ENCODE measurements at regions not wholly inside any gene's neighbourhood (a gene's known extent, or its start where the extent isn't known, plus 50 kb on each side); places are given as distances from the start of the nearest gene placed in this dataset.

DNA sequence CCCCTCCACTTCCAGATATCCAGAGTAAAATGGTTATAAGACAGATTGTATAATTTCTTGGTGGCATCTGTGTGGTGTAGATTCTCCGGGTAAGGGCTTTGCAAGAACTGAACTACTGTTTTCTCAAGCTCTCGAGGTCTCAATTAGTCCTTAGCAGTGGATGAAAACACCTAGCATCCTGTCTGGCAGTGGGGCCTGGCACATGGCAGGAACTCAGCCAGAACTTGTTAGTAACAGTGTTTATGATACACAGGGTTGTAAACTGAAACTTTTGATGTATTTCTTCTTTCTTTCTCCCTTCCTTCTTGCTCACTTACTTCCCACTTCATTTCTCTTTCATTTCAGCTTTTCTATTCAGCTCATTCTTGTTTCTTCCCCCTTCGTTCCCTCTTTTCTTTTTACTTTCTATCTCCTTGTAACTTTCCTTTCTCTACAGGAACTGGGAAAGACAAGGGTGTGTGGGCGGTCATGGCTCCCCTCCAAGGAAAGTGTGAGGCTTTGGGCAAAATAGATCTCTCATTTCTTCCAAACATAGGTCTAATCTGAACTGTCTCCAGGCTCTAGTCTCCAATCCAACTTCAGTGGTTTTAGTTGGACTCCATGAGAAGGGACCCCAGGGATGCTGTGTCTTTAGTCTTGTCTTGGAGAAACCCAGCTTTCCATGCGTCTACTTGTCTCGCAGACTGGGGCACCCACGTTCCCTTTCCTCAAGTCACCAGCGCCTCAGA, 159.7 kb downstream of the PAH start (continued):
- TF ChIP-seq, protein P1, sequence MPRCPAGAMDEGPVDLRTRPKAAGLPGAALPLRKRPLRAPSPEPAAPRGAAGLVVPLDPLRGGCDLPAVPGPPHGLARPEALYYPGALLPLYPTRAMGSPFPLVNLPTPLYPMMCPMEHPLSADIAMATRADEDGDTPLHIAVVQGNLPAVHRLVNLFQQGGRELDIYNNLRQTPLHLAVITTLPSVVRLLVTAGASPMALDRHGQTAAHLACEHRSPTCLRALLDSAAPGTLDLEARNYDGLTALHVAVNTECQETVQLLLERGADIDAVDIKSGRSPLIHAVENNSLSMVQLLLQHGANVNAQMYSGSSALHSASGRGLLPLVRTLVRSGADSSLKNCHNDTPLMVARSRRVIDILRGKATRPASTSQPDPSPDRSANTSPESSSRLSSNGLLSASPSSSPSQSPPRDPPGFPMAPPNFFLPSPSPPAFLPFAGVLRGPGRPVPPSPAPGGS (IDR thresholded peaks at IDR 0.05): no peak
- TF ChIP-seq MYC (IDR thresholded peaks at IDR 0.05; ENCODE audit: borderline replicate concordance, low read length): no peak
- no peak for TF ChIP-seq HOXB5 (CRISPR knock-in tag; IDR thresholded peaks at IDR 0.05)
- TF ChIP-seq ATOH8 (CRISPR knock-in tag; IDR thresholded peaks at IDR 0.05; ENCODE audit: low read depth): no peak
- TF ChIP-seq EHF (CRISPR knock-in tag; IDR thresholded peaks at IDR 0.05): no peak

DNA sequence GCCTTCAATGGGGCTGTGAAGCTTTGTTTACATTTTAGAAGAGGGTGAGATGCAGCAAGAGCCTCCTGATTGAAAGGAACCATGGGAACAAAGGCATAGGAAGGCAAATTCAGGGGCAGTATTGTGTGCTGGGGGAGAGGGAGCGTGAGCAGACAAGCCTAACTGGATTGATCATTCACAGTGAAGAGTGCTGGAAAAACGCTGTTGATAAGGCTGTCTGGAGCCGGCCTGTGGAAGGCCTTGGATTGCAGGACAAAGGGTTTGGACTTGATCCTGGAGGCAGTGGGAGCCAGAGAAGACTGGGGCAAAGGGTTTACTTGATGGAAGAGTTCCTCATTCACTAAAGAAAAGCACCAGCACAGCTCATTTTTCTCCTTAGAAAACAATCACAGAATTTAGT, 160.5 kb downstream of the PAH start:
- ATAC-seq (no peak), FAIRE-seq (no peak), DNase-seq (ENCODE audit: low read depth in 1 of 2, low spot score in 1 of 2) (no peak)
- no peaks in the 10 kb centered on the region for H3K9me3 ChIP-seq
- 45% methylated on average over 3 of the region's 3 CpGs for WGBS (ENCODE audit: missing lambda C conversion rate)
- no peak overlapping the region for H3K4me2 ChIP-seq
- CTCF ChIA-PET: interaction anchor here (1.6 kb wide), 1 partner anchor 12 kb away, joined by 10 read pairs; no protein-coding TSS in a partner anchor
- no peaks in the 10 kb centered on the region for H3K4me1 ChIP-seq
- H3K4me3 ChIP-seq: no peak overlapping the region
- no peak overlapping the region for H3K27ac ChIP-seq
- TF ChIP-seq USF2 (IDR thresholded peaks at IDR 0.05) (no peak), FOXS1 (CRISPR knock-in tag; IDR thresholded peaks at IDR 0.05) (no peak), CEBPB (IDR thresholded peaks at IDR 0.05) (no peak), RAD21 (conservative IDR thresholded peaks at IDR 0.05 in 1 of 2, IDR thresholded peaks at IDR 0.05 in 1 of 2) (no peak), POLR2A (IDR thresholded peaks at IDR 0.05; ENCODE audit: low read length) (no peak), MAFK (IDR thresholded peaks at IDR 0.05; ENCODE audit: partially characterized antibody) (no peak), RFX5 (IDR thresholded peaks at IDR 0.05) (no peak), FOSL2 (IDR thresholded peaks at IDR 0.05) (no peak), FOSL2 (CRISPR knock-in tag; IDR thresholded peaks at IDR 0.05) (no peak), HDAC2 (IDR thresholded peaks at IDR 0.05) (no peak), CHD4 (IDR thresholded peaks at IDR 0.05; ENCODE audit: borderline replicate concordance) (no peak), FOSB (CRISPR knock-in tag; IDR thresholded peaks at IDR 0.05) (no peak), CTCF (IDR thresholded peaks at IDR 0.05) (no peak)
- POLR2A ChIA-PET: no interaction called here

GRCh38 chr12:102755266-102755665, 161.8 kb downstream of the PAH start:
- POLR2A ChIA-PET: no interaction called here
- Histone ChIP-seq H3K9me3 (no peaks in the 10 kb centered on the region), H3K27ac (no peak overlapping the region), H3K4me1 (no peaks in the 10 kb centered on the region), H3K4me3 (no peak overlapping the region), H3K4me2 (no peak overlapping the region)
- CTCF ChIA-PET: interaction anchor here (0.6 kb wide), 1 partner anchor 427 kb away, joined by 3 read pairs; no protein-coding TSS in a partner anchor
- ATAC-seq: no peak
- WGBS (ENCODE audit: missing lambda C conversion rate): 89% methylated on average over 3 of the region's 3 CpGs
- DNase-seq (ENCODE audit: low read depth in 1 of 2, low spot score in 1 of 2): no peak
- FAIRE-seq: no peak
- TF ChIP-seq EP300 (IDR thresholded peaks at IDR 0.05) (no peak), FOSL2 (IDR thresholded peaks at IDR 0.05) (no peak), FOSL2 (CRISPR knock-in tag; IDR thresholded peaks at IDR 0.05) (no peak), RAD21 (conservative IDR thresholded peaks at IDR 0.05 in 1 of 2, IDR thresholded peaks at IDR 0.05 in 1 of 2) (no peak), MAFK (IDR thresholded peaks at IDR 0.05; ENCODE audit: partially characterized antibody) (no peak), HES2 (IDR thresholded peaks at IDR 0.05) (no peak), FOXS1 (CRISPR knock-in tag; IDR thresholded peaks at IDR 0.05) (no peak), RCOR1 (IDR thresholded peaks at IDR 0.05; ENCODE audit: low read depth, low read length) (no peak), EHF (CRISPR knock-in tag; IDR thresholded peaks at IDR 0.05) (no peak), FOSB (CRISPR knock-in tag; IDR thresholded peaks at IDR 0.05) (no peak), NR3C1 (IDR thresholded peaks at IDR 0.05) (no peak), SMC3 (IDR thresholded peaks at IDR 0.05) (no peak), NFE2L2 (conservative IDR thresholded peaks at IDR 0.05; ENCODE audit: low read length) (no peak), JUNB (IDR thresholded peaks at IDR 0.05) (no peak), ZFP36 (IDR thresholded peaks at IDR 0.05; ENCODE audit: borderline replicate concordance, partially characterized antibody) (no peak), HMGXB4 (CRISPR knock-in tag; IDR thresholded peaks at IDR 0.05; ENCODE audit: borderline replicate concordance) (no peak)
